IPS-20b (cell line): ENCODE measurements at regions not wholly inside any gene's neighbourhood (a gene's known extent, or its start where the extent isn't known, plus 50 kb on each side); places are given as distances from the start of the nearest gene placed in this dataset.

Experiments
- H3K27ac ChIP-seq: one replicate; pipeline ENCODE4 v1.5.1; 2013; ENCODE audit warnings: low read length
- H3K27me3 ChIP-seq: 2 replicates; pipeline ENCODE4 v1.6.1; 2013; ENCODE audit warnings: mild to moderate bottlenecking, low read length, inconsistent platforms; ENCODE audit not compliant: insufficient read depth
- H3K36me3 ChIP-seq: 2 replicates; pipeline ENCODE4 v1.6.1; 2013; ENCODE audit warnings: low read depth, mild to moderate bottlenecking, inconsistent platforms, low read length, moderate library complexity; ENCODE audit not compliant: insufficient read depth
- H3K4me1 ChIP-seq: 2 replicates; pipeline ENCODE4 v1.6.1; 2013; ENCODE audit warnings: mild to moderate bottlenecking, control low read depth, inconsistent platforms, low read length, moderate library complexity; ENCODE audit not compliant: insufficient read depth
- H3K4me3 ChIP-seq: 2 replicates; pipeline ENCODE4 v1.5.1; 2013; ENCODE audit warnings: mild to moderate bottlenecking, low read length, inconsistent platforms
- H3K9ac ChIP-seq: 2 replicates; pipeline ENCODE4 v1.6.1; 2013; ENCODE audit warnings: low read depth, mild to moderate bottlenecking, inconsistent platforms, low read length, moderate library complexity
- H3K9me3 ChIP-seq: 2 replicates; pipeline ENCODE4 v1.6.1; 2013; ENCODE audit warnings: mild to moderate bottlenecking, low read depth, low read length, inconsistent platforms; ENCODE audit not compliant: insufficient read depth

GRCh38 chr11:32039149-32039548 lies 51.7 kb upstream of the RCN1 start:
- Histone ChIP-seq H3K9me3 (no peaks in the 10 kb centered on the region), H3K27ac (no peak overlapping the region), H3K4me1 (no peaks in the 10 kb centered on the region), H3K9ac (no peak overlapping the region), H3K27me3 (no peaks in the 10 kb centered on the region), H3K4me3 (no peak overlapping the region), H3K36me3 (no peaks in the 10 kb centered on the region)

- Histone ChIP-seq H3K27ac (no peak overlapping the region), H3K27me3 (no peaks in the 10 kb centered on the region), H3K9ac (no peak overlapping the region), H3K4me3 (no peak overlapping the region), H3K9me3 (no peaks in the 10 kb centered on the region), H3K36me3 (no peaks in the 10 kb centered on the region), H3K4me1 (no peaks in the 10 kb centered on the region)
Measured at GRCh38 chr11:32034680-32035079, 56.2 kb upstream of the RCN1 start.

GRCh38 chr11:32034149-32034548 lies 56.7 kb upstream of the RCN1 start:
- no peaks in the 10 kb centered on the region for H3K36me3 ChIP-seq
- H3K27me3 ChIP-seq: no peaks in the 10 kb centered on the region
- H3K4me3 ChIP-seq: no peak overlapping the region
- no peak overlapping the region for H3K27ac ChIP-seq
- no peak overlapping the region for H3K9ac ChIP-seq
- no peaks in the 10 kb centered on the region for H3K9me3 ChIP-seq
- no peaks in the 10 kb centered on the region for H3K4me1 ChIP-seq

DNA sequence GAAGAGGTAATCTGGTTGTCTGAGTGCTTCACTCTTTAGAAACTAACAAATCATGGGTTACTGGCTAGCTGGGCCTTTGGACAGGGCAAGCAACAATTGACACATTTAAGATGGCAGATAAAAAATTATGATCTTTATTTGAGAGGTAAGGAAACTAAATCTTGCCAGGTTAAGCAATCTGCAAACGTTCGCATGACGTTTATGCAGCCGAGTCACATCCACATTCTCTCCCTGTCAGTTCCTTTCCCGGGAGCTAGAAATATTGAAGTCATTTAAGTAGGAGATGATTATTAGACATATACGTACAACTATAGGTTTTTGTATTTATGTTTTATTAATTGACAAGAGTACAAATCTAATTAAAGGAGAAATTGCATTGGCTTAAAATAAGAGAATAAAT lies 57.4 kb upstream of the RCN1 start:
- Histone ChIP-seq H3K27ac (no peak overlapping the region), H3K4me3 (no peak overlapping the region), H3K9me3 (no peaks in the 10 kb centered on the region), H3K4me1 (no peaks in the 10 kb centered on the region), H3K9ac (no peak overlapping the region), H3K36me3 (no peaks in the 10 kb centered on the region), H3K27me3 (no peaks in the 10 kb centered on the region)

- no peaks in the 10 kb centered on the region for H3K27me3 ChIP-seq
- H3K4me3 ChIP-seq: no peak overlapping the region
- H3K9ac ChIP-seq: no peak overlapping the region
- no peaks in the 10 kb centered on the region for H3K9me3 ChIP-seq
- no peak overlapping the region for H3K27ac ChIP-seq
- H3K4me1 ChIP-seq: no peaks in the 10 kb centered on the region
- no peaks in the 10 kb centered on the region for H3K36me3 ChIP-seq
Measured at GRCh38 chr11:32033067-32033466, 57.8 kb upstream of the RCN1 start.

- Histone ChIP-seq H3K9me3 (no peaks in the 10 kb centered on the region), H3K4me1 (no peaks in the 10 kb centered on the region), H3K27me3 (no peaks in the 10 kb centered on the region), H3K4me3 (no peak overlapping the region), H3K27ac (no peak overlapping the region), H3K36me3 (no peaks in the 10 kb centered on the region), H3K9ac (no peak overlapping the region)
Measured at GRCh38 chr11:32032478-32032877, 58.4 kb upstream of the RCN1 start.

DNA sequence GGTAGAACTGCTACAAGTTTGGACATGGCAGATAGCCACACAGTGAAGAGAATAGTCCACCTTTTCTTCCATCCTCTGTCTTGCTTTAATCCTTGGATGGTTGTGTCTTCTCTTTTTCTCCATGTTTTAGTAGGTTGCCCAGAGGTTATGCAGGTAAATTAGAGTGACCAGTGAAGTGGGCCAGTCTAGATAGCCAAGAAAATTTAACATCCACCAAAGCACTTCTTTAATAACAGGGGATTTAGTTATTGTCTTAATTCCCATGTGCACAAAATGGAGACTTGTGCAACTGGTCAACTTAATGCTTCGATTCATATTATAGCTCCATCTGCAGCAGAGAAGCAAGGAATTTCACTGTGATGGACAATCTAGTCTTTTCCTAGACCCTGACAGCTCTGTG lies 58.8 kb upstream of the RCN1 start:
- no peaks in the 10 kb centered on the region for H3K9me3 ChIP-seq
- no peaks in the 10 kb centered on the region for H3K36me3 ChIP-seq
- no peak overlapping the region for H3K9ac ChIP-seq
- no peaks in the 10 kb centered on the region for H3K27me3 ChIP-seq
- H3K4me1 ChIP-seq: no peaks in the 10 kb centered on the region
- no peak overlapping the region for H3K27ac ChIP-seq
- H3K4me3 ChIP-seq: no peak overlapping the region

DNA sequence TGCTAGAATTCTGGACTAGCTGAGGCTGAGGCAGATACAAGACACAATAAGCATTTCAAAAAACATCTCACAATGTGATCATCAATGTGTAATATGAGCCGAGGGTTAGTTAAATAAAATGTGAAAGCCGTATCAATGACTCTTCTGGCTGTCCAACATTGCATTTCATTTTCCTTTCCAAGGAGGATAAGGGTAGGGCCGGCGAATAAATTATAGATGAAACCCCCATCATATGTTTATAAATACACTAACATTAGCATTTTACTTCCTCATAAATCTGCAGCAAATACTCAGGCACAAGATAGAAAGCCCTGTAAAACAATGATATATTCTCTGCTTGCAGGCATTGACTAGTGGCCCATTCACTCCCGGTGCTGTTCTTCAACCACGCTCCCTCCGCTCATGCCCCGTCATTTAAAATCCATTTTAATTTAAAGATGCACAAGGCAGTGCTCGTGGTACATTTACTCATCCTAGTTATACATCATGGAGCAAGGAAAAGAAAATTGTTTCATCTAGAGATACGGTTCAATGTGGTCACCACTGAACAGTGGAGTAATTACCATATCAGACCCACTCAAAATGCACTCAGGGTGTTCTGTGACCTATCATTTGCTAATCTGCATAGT lies 59.9 kb upstream of the RCN1 start:
- Histone ChIP-seq H3K9ac (no peak overlapping the region), H3K27ac (no peak overlapping the region), H3K9me3 (no peaks in the 10 kb centered on the region), H3K36me3 (no peaks in the 10 kb centered on the region), H3K4me3 (no peak overlapping the region), H3K27me3 (no peaks in the 10 kb centered on the region), H3K4me1 (no peaks in the 10 kb centered on the region)

GRCh38 chr11:32029721-32030120 lies 61.2 kb upstream of the RCN1 start:
- Histone ChIP-seq H3K27me3 (no peaks in the 10 kb centered on the region), H3K36me3 (no peaks in the 10 kb centered on the region), H3K9ac (no peak overlapping the region), H3K27ac (no peak overlapping the region), H3K4me3 (no peak overlapping the region), H3K4me1 (no peaks in the 10 kb centered on the region), H3K9me3 (no peaks in the 10 kb centered on the region)

DNA sequence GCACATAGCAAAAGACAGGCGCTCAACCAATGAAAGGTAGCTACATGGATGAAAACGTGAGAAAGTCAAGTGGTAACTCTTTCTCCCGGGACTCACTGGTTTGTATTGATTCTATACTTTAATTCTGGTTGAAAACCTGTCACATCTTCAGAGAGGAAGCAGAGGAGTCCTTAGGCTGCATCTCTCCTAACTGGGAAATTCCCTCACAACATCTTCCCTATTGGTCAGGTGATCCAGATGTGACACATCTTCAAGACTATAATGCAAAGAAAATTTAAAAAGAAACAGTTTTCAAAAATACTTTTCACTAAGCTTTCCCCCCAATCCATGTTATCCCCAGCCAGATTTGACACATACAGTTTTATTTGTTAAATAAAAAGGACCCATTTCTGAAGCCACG lies 62.7 kb upstream of the RCN1 start:
- H3K9ac ChIP-seq: no peak overlapping the region
- H3K4me1 ChIP-seq: no peaks in the 10 kb centered on the region
- H3K36me3 ChIP-seq: no peaks in the 10 kb centered on the region
- H3K4me3 ChIP-seq: no peak overlapping the region
- no peaks in the 10 kb centered on the region for H3K9me3 ChIP-seq
- no peak overlapping the region for H3K27ac ChIP-seq
- H3K27me3 ChIP-seq: no peaks in the 10 kb centered on the region

DNA sequence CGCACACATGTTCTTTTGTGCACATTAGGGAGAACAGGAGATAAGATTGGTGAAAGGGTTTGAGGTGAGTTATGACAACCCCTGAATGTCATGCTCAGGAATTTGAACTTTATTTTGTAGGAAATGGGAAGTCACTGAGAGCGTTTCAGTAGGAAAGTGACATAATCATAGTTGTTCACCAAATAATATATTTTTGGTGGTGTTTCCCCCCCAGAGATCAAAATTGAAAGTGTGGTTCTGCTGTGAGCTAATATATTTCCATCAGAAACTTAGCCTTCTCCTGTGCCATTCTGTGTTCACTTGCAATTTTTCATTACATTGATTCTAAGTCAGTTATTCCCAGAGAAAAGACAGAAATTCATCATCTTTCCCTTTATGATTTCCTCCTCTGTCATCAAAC lies 64.1 kb upstream of the RCN1 start:
- Histone ChIP-seq H3K9ac (no peak overlapping the region), H3K9me3 (no peaks in the 10 kb centered on the region), H3K4me3 (no peak overlapping the region), H3K27me3 (no peaks in the 10 kb centered on the region), H3K36me3 (no peaks in the 10 kb centered on the region), H3K4me1 (no peaks in the 10 kb centered on the region), H3K27ac (no peak overlapping the region)

- H3K9ac ChIP-seq: no peak overlapping the region
- no peak overlapping the region for H3K4me3 ChIP-seq
- no peaks in the 10 kb centered on the region for H3K4me1 ChIP-seq
- H3K36me3 ChIP-seq: no peaks in the 10 kb centered on the region
- H3K9me3 ChIP-seq: no peaks in the 10 kb centered on the region
- no peak overlapping the region for H3K27ac ChIP-seq
- H3K27me3 ChIP-seq: no peaks in the 10 kb centered on the region
Measured at GRCh38 chr11:32024948-32025347, 65.9 kb upstream of the RCN1 start.
